K562 (cell line): ENCODE measurements at regions not wholly inside any gene's neighbourhood (a gene's known extent, or its start where the extent isn't known, plus 50 kb on each side); places are given as distances from the start of the nearest gene placed in this dataset.

Source experiments
- CBFB ChIP-seq: sonication (generic); formaldehyde crosslinking; IDR thresholded peaks from 2 replicates; pipeline ENCODE4 v1.4.0; 2020; ENCODE audit warnings: mild to moderate bottlenecking, missing genetic modification reagents
- MCM2 ChIP-seq: fragments of 450-650 bp; IDR thresholded peaks from 2 replicates; pipeline ENCODE4 v1.6.1; 2017; ENCODE audit warnings: low read depth, mild to moderate bottlenecking

DNA sequence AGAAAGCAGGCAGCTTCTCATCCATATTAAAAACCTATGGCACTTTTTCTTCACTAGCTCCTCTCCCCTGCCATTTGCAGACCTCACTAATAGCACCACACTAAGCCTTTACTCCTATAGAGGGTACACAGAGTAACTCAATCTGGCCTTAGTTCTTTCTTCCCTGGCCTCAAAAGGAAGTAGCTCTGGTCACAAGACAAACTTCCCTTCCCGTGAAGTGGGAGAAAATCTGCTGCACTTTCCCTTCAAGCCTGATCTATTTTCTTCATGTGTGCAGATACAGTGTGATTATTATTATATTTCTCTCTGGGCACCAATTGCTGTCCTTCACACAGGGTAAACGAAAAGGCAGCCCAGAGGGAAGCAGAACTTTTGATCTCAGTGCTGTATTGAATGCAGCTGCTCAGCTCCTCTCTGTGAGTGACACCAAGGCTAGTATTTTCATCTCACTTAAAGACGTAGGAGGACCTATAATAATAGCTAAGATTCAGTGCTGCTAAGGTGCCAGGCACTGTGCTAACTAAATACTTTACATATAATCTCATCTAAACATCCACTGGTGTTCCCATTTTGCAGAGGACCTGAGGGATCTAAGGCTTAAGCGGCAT lies 61.9 kb upstream of the RASGRP1 start:
- TF ChIP-seq CBFB (CRISPR knock-in tag): no peak
- no peak for TF ChIP-seq MCM2
